ENCODE measurements at regions not wholly inside any gene's neighbourhood (a gene's known extent, or its start where the extent isn't known, plus 50 kb on each side); places are given as distances from the start of the nearest gene placed in this dataset.

DNA sequence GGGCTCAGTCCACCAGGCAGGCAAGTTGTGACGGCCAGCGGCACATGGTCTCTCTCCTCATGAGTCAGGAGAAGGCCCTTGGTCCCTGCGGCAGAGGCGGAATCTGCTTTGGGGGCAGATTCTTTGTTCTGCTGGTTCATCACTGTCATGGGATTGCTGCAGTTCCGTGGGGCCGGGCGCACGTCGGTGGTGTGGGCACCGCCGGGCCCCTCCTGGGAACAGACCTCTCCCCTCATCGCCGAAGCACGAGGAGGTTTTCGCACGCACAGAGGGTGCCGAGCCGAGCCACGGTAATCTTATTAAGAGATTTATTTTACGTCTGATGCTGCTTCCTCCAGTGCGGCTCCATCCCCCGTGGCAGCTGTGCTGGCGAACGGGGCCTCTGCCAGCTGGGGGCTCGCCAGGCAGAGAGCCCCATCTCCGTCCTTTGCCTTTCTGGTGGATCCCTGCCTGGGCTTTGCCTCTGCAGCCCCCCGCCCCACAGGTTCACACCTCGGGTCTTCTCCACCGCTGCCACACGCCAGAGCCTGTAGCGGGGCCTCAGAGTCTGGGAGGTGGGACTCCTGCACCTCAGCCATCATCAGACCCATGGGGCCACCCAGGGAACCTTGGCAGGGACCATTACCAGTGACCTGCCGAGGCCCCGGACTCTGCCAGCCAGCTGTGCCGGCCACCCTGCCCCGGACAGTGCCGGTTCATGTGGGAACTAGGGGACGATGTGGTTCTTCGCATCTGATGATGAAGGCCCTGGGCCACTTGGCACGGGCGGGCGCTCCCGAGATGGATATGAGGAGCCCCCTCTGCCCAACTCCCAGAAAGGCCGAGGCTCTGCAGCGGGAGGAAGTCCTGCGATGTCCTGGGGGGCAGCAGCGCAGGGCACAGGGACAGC is 86.7 kb upstream of the NKX1-1 start:
- DNase-seq = no peak

DNA sequence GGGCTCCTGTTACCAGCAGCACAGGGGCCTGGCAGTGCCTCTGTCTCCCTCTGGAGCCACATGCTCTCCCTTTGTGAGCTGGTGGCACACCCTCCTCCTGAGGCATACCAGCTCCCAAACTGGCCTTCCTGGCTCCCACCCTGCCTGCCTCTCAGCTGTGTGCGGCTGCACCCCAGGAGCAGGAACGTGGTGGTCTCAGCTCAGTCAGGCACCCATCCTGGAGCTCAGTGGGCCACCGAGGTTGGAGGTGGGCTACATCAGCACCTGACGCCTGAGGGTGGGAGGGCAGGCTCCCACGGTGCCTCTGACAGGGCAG is 85.9 kb upstream of the NKX1-1 start:
- DNase-seq = no peak

DNA sequence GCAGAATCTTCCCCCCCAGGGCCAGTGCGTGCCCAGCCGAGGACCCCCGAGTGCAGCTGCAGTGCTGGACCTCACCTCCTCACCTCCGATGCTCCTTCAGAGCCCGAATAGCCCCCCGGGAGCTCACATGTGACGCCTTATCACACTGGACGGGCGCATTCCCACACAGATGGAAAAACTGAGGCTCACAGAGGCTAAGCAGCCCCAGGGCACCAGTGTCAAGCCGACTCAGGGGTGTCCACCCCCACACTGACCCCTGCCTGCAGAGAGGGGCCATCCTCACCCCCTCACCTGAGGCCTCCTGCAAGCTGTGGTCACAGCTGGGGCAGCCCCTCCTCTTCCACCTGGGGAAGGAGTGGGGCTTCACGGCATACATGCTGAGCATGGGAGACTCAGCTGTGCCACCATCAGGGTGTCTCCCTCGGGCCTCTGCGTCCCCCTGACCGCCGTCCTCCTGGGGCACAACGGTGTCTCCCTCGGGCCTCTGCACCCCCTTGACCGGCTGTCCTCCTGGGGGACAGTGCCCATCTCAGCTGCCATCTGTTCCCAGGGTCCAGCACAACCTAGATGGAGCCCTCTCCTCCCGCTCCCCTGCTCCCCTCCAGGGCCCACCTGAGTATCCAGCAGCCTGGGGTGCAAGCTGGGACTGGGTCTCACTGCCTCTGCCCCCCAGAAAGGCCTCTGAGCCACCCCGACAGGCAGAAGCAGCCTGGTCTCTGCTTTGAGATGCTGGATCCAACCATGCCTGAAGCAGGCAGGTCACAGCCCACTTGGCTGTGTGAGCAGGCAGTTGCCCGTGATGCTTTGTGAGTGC is 85.3 kb upstream of the NKX1-1 start:
- no peak for DNase-seq

DNA sequence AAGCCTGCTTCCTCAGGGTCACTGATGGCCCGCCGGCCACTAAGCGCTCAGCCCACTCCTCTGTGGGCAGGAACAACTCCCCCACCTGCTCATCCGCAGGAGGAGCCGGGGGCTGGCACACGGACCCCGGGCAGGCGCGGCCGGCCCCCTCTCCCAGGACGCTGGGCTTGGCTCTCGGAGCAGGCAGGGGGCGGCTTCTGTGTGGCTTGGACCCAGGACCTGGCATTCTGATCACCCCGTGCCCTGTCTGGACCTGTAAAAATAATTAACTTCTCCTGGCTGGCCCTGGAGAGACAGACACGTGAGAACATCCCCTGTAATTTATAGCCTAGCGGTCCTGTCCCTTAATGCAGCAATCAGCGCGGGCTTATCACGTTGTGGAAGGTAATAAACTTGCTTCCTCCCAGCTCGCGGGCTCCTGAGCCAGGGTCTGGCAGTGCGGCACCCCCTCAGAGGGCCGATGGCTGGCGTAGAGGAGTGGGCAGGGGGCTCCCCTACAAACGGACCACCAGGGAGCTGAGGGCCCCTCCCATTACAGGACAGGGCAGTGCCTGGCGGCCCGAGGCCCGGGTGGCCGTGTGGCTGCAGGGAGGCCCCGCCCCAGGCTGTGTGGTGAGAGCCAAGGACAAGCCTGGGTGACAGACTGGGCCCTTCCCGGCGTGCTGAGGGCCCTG is 84.5 kb upstream of the NKX1-1 start:
- DNase-seq = no peak

DNA sequence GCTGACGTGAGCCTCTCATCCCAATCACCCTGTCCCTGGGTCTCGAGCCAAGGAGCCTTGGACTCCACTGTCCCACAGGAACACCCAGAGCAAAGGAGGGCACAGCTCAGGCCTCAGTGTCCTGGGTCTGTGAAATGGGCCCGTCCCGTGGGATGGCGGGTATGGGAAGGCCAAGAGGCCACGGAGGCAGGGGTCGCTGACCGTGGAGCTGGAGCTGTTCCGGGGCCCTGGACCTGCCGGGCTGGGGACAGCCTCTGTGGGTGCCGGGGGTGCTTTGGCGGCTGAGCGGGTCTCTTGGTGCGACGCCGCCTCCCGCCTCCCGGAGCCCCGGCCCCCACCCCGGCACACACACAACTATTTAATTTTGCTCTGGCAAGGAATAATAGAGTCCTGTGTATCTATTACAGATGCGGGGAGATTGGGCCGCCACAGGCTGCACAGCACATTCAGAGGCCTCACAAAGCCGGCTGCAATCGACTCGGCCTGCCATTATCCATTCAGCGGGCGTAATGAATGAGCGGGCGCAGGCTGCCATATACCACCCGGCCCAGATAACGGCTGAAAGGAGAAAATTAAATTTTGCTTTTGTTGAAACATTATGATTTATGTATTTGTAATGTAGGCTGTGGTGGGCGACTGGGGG is 83.9 kb upstream of the NKX1-1 start:
- DNase-seq = no peak

DNA sequence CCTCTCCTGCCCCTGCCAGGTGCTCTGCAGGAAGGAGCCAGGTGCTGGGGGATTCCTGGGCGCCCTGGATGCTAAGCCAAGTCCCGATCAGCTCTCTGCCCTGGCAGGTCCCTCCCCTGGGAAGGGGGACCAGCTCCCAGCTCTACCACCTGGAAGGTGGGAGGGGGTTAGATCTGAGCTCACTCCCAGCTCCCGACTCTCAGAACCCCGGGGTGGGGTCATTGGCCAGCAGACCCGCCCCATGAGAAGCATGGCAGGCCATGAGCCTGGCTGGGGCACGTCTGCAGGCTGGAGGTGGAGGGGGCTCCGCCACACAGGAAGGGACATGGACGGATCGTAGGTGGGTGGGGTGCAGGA is 83.4 kb upstream of the NKX1-1 start:
- no peak for DNase-seq

DNA sequence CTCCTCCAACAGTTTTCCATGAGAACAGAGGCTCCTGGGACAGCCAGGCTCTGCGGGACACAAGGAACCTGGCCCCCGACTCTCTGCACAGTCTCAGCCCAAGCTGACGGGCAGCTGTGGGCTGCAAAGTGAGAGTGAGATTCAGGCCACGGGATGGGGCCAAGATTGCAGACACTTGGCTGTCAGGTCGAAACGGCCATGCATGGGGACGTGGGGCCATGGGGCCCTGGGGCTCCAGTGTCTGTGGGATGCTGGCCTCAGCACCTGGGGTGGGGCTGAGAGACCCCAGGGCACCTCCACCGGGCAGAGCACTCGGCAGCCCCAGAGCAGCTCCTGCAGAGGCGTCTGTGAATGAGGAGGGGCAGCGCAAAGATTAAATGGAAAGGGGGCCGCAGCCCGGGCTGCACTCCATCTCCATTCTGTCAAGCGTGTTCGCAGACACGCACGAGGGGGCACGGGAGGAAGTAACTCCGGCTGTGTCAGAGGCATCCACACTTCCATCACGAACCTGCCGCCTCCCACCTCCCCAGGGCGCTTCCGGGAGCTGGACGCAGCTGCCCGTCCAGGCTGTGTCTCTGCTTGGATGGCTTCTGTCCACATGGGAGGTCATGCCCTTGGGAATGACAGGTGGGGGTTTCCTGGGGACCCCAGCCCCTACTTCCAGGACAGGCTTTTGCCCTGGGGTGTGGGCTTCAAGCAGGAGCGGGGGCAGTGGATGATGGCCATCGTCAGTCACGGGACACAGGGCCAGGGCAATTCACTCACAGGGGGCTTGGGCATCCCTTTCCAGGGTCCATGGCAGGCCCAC is 82.8 kb upstream of the NKX1-1 start:
- DNase-seq = no peak

DNA sequence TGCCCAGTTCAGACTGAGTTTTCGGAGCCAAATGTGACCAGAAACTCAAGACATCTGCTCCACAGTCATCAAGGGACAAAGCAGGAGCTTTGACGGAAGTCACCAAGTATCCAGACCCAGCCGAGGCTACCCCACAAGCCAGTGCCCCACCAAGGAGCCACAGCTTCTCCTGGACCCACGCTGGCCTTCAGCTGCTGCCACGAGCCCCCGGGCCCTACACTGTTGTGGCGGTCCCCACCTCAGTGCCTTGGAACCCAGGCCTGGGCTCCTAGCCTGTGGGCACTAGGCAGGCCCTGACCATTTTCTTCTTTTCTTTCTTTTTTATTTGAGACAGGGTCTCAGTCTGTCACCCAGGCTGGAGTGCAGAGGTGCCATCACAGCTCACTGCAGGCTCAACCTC is 82.1 kb upstream of the NKX1-1 start:
- DNase-seq = no peak

DNA sequence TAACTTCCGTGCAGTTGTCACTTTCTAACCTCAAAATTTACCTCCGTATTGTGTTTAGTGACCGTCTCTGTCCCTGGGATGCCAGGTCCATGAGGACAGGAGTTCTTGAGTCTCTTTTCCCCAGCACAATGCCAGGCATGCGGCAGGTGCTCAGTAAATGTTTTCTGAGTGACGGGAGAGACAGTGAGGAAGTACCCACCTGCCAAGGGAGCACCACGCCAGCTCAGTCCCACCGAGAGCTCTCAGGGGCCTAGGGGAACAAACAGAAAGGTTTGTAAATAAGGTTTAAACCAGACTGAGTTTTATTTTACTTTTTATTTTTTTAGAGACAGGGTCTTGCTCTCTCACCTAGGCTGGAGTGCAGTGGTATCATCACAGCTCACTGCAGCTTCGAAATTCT is 81.5 kb upstream of the NKX1-1 start:
- no peak for DNase-seq

DNA sequence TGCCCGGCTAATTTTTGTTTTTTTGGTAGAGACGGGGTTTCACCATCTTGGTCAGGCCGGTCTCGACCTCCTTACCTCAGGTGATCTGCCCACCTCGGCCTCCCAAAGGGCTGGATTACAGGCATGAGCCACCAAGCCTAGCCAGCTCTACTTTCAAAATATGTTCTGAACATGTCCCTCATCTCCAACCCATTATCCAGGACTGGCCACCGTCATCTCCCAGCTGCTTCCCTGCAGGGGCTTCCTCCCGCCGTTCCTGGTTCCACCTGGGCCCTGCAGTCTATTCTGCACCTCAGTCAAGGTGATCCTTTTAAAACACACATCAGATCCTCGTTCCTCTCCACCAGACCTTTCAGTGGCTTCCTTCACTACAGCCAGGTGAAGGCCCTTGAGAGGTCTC is 80.9 kb upstream of the NKX1-1 start:
- no peak for DNase-seq

DNA sequence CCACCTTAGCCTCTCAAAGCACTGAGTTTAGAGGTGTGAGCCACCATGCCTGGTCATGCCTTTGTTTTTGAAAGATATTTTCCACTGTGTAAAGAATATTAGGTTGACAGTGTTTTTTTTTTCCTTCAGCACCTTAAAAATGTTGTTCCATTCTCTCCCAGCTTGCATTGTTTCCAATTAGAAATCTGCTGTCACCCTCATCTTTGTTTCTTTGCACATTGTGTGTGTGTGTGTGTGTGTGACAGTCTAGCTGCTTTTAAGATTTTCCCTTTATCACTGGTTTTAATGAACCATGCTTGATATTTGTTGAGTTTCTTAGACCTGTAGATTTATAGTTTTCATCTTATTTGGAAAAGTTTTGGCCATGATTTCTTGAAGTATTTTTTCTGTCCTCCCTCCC is 79.0 kb upstream of the NKX1-1 start:
- DNase-seq = no peak

DNA sequence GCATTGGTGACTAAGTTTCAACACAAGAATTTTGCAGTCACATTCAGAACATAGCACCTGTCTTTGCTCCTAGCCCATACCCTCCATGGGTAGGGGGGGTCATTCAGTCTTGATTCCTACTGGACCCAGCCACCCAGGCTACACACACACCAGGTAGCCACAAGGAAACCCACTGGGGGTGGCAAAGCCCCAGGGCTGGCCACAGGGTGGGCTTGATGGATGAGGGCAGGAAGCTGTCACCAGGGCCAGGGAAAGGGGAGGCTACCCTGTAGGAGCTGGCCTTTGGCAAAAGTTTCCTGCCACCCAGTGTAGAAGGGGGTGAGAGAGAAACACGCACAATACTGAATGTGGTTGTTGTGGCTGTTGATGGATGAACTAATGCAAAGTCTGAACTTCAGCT is 74.5 kb upstream of the NKX1-1 start:
- DNase-seq = no peak

DNA sequence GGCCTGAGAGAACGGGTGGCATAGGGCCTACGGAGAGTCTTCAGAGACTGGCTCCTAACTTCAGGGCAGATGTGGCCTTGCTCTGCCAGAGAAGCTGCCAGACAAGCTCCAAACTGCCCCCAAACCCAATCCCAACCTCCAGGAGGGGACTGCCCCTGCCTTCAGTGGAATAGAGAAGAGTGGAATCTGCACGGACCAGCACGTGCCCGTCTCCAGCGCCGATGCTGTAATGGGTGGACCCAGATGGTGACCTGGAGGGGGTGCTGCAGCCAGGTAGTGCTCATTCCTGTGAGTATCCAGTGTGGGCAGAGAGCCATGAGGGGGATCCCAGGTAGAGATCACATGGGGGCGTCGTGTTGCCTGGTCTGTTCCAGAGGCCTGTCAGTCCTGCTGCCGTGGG is 73.2 kb upstream of the NKX1-1 start:
- DNase-seq = no peak

DNA sequence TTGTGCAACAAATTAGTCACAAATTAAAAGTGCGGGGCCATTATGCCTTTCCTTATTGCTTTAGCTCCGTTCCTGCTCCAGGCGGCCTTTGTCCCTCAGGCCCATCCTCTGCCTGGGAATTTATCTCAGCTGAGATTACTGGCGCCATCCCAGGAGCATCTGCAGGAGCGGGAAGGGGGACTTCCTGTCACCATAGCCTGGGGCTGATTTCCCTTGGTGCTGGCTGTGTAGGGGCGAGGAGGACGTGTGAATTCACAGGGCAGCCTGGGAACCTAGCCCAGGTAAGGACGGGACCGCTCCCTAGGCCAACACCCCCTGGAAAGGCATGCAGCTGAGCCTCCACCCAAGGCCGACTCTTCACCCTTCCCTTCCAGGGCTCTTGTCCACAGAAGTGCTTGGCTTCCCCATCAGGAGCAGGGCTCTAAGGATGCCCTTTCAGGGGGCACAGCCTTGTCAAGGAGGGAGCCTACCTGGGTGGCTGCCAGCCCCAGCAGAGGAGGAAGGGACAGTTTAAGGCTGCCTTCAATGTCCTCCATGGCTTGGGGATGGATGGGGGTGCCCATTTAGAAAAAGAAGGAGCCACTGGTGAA is 72.6 kb upstream of the NKX1-1 start:
- no peak for DNase-seq

DNA sequence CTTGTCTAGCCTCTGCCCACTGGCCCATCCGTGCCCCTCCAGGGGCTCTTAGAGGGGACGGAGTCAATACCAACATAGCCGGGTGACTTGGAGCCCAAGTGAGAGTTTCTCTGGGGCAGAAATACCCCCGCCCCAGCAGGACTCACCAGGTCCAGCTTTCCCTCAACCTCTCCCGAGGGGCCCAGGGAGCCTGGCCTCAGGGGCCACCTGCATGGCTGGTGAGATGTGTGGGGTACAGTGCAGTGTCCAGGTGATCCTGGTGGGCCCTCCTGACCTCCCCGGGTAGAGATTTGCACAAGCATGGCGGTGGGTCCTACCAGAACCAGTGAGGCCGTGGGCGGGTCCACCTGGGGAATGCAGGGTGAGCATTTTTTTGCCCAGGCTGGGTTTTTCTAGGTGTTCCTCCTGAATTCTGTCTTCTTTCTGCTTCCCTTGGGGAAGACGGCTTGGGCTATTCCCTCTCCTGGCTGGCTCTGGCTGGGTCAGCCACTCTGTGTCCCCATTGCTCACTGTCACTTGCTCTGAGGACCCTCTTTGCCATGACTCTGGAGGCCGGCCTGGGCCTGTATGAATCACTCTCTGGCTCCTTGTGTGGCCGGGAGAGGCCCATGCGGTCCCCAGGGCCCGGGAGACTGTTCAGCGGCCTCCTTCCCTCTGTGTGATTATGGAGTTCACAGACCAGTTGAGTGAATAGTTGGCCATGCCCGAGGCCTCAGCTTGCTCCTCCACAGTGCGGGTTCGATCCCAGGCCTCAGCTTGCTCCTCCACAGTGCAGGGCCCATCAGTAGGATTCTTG is 71.0 kb upstream of the NKX1-1 start:
- no peak for DNase-seq

DNA sequence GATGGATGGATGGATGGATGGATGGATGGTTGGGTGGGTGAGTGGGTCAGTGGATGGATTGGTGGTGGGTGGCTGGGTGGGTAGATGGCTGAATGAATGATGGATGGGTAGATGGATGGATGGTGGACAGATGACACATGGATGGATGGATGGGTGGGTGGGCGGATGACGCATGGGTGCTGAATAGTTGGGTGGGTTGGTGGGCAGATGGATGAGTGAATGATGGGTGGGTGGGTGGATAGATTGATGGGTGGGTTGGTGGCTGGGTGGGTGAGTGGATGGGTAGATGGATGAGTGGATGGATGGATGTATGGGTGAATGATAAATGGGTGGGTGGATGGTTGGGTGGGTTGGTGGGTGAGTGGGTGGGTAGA is 69.9 kb upstream of the NKX1-1 start:
- no peak for DNase-seq

DNA sequence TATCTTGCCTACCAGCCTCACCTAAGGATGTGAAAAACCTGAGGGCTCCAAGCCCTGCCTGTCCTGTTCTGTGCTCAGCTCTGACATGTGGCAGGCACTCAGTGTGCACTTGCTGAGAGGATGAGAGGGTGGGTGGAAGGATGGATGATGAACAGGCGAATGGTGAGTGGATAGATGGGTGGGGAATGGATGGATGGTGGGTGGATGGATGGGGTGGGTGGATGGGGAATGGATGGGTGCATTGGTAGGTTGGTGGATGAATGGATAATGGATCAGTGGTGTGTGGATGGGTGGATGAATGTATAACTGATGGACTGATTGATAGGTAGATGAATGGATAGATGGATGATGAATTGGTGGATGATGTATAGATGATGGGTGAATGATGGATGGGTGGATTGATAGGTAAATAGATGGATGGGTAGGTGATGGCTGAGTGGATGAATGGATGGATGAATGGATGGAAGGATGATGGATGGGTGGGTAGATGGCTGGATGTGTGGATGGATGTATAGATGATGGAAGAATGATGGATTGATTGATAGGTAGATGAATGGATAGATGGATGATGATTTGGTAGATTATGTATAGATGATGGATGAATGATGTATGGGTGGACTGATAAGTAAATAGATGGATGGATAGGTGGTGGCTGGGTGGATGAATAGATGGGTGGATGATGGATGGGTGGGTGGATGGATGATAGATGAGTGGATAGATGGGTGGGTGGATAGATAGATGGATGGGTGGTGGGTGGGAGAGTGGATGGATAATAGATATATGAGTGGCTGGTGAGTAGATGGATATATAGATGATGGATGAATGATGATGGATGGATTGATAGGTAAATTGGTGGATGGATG is 69.3 kb upstream of the NKX1-1 start:
- no peak for DNase-seq

DNA sequence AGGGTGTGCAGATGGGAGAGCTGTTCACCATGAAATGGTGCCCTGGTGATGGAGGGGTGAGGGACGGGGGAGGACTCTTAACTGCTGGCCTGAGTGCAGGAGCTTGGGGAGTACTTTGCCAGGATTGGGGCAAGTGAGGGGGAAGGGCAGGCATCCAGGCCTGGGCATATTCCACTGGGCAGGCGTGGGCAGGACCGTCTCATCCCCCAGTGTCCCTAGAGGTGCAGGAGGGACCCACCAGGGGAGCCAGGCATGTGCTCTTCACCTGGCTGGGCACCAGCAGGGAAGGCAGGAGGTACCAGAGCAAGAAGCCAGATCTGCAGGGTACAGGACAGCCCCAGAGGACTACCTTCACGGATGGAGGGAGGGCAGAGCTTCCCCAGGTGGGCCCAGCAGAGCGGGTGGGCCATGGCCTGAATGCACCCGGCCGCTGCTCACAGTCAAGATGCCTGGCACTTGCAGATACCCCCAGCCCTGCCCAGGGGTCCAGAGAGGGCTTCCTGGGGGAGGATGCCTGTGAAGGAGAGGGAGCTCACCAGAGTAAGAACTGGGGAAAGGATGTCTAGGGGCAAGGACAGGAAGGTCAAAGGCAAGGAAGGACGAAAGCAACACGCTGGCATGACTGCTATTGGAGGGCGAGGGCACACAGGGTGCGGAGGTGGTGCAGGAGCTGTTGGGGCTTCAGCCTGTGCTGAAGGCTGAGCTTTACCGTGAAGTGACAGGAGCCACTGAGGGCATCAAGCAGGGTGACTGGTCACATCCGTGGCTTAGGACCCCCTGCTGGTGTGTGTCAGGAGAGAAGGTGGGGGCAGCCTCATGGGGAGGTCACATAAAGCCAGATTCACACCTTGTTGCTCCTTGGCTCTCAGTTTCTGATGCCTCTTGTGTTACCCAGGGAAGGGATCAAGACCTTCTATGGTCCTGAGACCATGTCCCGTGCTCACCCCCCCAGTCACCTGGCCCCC is 68.2 kb upstream of the NKX1-1 start:
- DNase-seq = no peak

DNA sequence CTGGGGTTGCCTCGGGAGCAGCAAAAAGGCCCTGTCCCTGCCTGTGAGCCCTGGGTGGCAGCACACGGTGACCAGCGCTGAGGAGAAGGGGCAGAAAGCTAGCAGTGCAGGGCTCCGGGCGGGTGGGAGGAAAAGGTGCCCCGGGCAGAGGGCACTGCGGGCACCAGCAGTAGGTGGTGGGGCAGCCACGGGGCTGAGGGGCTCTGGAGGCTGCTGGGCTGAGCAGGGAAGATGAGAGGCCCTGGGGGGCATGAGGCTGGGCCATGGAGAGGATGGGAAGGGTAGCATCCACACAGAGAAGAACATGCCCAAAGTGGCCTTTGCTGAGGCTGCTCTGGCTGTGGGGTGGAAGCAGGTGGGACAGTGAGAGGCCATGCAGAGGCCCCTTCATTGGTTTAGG is 67.5 kb upstream of the NKX1-1 start:
- no peak for DNase-seq

Measured in NCI-H1048 (cell line).